ENCODE measurements at regions not wholly inside any gene's neighbourhood (a gene's known extent, or its start where the extent isn't known, plus 50 kb on each side); places are given as distances from the start of the nearest gene placed in this dataset.

DNA sequence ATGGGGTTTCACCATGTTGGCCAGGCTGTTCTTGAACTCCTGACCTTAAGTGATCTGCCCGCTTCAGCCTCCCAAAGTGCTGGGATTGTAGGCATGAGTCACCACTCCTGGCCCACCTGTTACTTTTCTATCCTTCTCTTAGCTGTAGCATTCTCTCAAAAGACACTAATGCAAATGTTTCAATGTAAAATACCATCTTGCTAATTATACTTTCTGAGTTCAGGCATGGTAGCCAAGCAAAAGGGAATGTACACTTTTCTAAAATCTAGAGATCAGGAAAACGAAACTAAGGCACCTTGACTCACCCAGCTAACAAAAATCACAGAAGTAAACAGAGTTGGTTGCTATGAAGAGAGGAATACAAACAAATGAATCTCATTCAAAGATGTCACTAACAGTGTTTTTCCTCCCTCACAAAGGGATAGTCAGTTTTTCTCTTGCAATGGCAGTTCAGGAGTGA is 401.0 kb upstream of the NRP1 start:
- DNase-seq (ENCODE audit: low read depth), result peak; percentile 18

DNA sequence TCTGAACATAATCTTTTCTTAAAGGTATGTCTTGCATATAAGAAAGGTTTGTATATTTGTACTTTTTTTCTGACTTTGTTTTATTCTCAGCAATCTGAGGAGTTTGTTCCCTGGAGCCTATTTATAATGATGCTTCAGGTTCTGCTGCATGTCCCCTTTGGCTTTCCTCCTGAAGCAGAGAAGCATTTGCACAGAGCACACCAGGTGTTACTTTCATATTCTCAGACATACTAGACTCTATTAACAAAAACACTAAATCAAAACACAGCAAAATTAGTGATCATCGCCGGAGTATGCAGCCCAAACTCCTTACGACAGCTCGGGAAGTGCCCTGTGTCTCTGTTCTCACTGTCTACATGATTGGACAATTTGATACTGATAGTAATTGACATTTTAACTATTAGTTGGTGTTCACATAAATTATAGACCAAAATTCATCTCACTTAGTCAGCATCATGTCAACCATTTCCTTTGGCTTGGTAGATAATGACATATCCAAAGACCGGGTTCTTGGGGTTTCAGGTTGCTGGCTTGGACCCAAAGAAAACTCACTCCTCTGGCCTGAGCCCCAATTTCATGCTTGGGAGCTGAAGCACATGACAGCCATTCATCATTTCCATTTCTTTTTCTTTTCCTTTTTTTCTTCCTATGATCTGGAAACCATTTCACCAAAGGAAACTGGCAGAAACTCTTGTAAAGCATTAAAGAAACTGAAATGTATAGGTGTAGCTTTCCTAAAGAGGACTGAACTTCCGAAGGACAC is 400.1 kb upstream of the NRP1 start:
- DNase-seq (ENCODE audit: low read depth), result peak; percentile 49

DNA sequence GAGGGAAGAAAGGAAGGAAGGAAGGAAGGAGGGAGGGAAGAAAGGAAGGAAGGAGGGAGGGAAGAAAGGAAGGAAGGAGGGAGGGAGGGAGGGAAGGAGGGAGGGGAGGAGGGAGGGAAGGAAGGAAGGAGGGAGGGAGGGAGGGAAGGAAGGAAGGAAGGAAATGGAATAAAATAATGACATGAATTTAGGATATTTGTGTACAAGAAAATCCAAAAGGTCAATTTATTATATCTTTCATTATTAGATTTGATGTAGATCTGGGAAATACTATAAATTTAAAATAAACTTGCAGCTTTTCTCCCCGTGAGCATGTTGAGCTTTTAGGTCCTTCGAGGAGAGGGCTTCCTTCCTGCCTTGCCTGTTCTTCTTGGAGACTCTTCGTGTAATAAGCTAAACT is 398.6 kb upstream of the NRP1 start:
- no peak for DNase-seq (ENCODE audit: low read depth)

DNA sequence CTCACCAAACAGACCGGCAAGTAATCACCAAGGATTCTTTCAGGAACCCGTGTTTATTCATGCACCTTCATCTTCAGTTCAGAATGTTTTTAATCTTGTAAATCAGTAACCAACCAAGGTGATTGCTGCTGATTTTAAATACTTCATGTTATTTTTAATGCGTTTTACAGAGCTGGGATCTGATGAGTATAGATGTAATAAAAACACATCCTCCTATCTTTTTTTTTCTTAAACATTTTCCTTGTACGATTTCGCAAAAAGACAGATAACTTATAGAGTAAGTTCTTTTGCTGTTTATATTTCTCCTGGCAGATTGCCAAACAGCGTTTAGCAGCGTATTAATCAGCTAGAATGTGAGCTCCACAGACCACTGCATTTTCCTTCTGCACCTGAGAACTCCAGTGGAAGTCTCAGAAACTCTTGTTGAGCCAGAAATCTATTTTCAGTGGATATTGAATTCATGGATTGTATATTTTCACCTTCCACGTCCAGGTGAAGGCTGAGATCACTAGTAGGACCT is 397.8 kb upstream of the NRP1 start:
- no peak for DNase-seq (ENCODE audit: low read depth)

DNA sequence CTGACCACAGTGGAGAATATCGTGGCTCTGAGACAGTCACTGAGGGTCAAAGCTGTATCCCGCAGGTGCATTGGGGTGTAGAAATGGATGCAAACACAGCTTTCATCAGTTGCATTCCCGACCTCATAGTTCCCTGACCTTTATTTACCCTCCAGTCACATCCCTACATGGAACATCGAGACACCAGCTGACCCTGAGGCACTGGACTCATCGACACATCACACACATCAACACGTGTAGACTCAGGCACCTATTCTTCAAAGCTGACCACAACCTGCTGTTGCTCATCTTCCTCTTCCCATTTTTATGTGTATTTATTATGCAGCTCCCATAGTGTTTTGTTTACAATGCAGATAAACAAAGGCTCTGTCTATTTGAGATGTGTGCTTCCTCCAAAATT is 396.9 kb upstream of the NRP1 start:
- DNase-seq (ENCODE audit: low read depth), result no peak

DNA sequence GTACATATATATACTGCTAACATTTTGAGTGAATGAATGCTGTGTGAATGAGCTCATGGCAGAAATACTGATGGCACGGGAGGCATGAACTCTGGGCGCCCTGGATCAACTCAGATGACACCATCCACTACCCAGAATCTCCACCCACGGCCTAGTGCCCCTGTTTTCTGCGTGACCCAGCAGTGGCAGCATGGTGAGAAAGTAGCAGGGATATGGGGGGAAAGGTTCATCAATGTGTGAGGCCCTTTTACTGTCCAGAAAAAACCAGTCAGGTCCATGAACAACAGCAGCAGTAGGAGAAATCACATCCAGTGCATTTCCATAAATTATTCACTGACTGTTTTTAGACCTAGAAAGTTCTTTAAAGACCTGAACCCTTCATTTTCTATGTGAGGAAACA is 391.0 kb upstream of the NRP1 start:
- DNase-seq (ENCODE audit: low read depth), result no peak

DNA sequence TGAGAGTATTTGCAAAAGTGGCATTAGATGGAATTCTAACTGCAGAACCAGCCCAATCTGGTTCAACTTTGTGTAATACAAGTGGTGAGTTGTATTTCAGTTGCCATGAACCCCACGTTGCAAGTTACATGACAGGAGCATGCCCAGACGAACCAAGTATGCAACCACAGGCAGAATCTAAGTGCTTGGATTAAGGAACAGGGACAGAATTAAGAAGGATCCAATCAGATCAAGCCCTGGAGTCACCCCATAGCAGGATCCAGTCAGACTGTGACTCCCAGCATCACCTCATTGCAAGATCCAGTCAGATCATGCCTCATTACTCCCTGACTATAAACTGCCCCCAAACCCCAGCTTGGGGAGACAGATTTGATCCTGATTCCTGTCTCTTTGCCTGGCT is 388.7 kb upstream of the NRP1 start:
- DNase-seq (ENCODE audit: low read depth), result no peak

DNA sequence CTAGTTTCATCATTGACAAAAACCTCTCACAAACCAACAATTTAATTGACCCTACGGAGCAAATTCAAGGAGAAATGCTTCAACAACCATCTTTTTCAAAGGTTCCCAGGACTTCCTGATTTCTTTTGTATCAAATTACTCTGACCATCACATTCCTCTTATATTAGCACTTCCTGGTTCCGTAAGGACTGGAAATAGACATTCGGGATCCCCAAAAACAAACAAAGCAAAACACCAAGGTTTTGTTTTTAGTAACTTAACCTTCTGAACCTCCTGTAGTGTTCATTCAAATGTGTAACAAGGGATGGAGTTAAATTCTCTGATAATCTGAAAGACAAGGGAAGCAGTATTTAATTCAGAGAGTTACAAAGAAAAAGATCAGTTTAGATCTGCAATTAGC is 387.6 kb upstream of the NRP1 start:
- DNase-seq (ENCODE audit: low read depth), result no peak

DNA sequence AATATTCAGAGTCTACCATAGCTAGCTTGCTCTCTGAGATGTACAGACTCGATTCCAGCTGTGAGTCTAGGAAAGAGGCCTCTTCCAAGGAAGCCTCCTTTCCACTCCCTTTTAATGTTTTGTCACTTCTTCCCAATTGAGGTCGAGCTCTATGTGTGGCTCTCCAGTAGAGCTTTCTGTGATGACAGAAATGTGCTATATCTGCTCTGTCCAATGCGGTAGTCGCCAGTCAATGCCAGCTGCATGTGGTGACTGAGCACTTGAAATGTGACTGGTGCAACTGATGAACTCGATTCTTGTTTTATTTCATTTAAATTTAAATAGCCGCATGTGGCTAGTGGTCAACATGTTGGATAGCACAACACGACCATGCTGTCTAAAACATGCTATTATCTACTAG is 387.0 kb upstream of the NRP1 start:
- DNase-seq (ENCODE audit: low read depth), result no peak

DNA sequence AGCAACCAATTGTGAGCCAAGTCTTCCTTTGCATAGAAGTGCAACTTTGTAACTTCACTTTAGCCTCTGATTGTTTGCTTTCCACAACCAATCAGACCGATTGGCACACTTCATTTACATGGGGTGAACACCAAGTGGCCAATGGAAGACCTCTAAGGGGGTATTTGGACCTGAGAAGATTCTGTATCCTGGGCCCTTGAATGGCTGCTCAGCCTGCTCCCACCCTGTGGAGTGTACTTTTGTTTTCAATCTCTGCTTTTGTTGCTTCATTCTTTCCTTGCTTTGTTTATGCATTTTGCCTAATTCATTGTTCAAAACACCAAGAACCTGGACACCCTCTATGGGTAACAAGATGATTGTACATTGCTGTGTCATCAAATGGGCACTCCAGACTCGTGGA is 385.7 kb upstream of the NRP1 start:
- DNase-seq (ENCODE audit: low read depth), result no peak

DNA sequence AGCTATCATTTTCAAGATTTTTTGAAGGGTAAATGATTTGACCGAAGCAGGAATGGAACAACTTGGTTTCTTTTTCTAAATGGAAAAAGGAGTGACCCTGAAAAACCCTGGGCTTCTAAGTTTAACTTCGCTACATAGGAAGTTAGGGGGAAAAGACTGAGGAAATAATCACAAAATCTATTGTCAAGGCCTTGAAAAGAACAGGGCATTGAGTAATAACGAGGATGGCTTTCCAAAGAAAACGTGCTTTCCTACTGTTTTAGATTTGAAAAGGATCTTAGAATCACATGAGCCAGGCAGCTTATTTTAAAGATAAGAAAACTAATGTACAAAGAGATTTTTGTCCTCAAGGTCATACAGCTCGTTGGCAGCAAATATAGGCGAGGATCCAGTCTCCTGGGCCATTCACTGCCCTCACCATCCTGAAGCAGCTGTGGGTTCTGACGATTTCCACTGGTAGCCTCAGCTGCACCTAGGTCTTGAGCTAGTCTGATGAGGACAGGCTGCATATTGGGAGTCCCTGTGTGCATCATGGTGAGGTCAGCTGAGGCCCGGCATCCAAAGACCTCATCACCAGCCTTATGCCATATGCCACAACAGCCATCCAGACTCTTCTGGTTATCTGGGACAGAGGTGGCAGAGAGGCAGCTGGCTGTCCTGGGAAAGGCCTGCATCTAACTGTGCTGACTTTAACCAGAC is 384.7 kb upstream of the NRP1 start:
- no peak for DNase-seq (ENCODE audit: low read depth)

DNA sequence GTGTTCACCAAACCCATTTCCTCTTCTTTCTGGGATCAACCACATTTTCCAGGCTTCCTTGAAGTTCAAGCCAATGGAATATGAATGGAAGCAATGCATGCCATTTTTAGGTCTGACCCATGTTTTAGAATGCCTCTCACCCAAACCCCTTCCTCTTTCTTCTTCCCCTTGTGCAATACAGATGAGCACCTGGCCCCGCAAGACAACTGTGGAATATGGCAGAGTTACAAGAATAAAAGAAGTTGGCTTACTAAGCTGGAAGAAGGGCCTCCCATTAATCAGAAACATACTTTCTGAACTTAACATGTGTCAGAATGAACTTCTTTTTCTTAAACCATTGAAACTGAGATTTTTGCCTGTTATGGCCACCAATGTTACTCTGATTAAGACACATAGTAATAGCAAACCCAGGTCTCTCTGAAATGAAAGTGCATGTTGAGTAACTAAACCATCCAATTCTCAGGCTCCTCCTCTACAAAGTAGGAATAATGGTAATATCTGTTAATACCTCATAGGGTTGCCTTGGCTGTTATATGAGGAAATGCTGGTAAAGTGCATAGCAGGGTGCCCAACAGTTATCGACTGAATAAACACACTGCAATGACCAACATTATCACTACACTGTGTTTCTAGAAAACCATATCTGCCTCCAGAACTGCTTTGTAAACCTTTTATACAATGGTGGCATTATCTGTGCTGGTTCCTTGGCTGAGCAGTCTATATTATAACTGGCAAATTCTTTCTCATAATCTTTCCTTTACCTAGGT is 382.2 kb upstream of the NRP1 start:
- DNase-seq (ENCODE audit: low read depth), result no peak

DNA sequence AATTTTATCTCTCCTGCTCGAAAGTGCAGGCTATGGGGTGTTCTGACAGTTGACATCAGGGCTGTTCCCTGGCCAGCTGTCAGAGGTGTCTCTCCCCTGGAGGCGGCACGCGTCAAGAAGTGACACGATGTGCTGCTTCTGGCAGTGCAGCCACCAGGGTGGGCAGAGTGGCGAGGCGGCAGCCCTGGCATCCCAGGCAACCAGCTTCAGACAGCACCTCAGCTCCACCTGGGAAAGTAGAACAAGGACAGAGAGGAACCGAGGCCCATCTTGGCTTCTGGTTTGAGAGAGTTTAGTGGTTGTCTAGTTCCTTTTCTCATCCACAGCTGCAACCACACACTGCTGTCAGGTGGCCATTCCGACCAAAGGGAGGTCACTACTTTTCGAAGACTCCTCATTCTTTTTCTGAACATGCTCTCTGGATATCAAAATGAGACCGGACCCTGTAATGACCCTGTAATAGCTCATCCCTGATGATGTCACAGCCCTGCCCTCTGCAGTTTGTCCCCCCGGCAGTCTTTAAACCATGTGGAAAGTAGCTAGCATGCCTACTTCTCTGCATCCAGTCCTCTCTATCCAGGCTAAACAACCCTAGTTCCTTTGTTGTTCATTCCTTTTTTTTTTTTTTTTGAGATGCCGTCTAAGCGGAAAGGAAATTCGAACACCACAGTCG is 381.0 kb upstream of the NRP1 start:
- no peak for DNase-seq (ENCODE audit: low read depth)

DNA sequence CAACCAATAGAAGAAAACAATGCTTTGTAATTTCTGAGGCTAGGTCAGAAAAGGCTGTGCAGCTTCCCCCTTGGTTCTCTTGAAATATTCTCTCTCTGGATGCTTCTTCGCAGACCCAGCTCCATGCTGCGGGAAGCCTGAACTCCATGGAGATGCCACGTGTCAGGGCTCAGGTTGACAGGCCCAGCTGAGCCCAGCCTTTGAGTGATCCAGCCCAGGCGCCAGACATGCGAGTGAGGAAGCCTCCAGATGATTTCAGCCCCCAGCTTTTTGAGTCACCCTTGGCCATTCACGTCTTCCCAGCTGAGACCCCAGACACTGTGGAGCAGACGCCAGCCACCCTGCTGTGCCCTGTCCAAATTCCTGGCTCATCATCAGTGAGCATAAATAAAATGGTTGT is 378.4 kb upstream of the NRP1 start:
- no peak for DNase-seq (ENCODE audit: low read depth)

DNA sequence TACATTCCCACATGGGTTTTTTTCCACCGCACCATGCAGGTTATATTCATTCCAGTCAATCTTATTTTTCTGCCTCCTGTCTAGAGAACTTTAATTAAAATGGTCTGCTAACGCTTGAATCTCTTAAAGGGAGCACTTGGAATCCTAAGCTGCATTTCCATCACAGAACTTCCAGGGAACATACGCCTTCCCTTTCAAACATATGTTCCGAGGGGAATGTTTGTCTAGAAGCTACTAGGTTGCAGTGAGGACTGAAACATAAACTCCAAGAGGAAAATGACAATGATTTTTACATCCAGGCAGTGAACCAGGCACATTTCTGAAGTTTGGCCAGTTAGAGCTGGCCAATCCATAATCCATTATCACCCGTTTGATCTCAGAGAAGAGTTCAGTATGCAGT is 375.5 kb upstream of the NRP1 start:
- DNase-seq (ENCODE audit: low read depth), result no peak

DNA sequence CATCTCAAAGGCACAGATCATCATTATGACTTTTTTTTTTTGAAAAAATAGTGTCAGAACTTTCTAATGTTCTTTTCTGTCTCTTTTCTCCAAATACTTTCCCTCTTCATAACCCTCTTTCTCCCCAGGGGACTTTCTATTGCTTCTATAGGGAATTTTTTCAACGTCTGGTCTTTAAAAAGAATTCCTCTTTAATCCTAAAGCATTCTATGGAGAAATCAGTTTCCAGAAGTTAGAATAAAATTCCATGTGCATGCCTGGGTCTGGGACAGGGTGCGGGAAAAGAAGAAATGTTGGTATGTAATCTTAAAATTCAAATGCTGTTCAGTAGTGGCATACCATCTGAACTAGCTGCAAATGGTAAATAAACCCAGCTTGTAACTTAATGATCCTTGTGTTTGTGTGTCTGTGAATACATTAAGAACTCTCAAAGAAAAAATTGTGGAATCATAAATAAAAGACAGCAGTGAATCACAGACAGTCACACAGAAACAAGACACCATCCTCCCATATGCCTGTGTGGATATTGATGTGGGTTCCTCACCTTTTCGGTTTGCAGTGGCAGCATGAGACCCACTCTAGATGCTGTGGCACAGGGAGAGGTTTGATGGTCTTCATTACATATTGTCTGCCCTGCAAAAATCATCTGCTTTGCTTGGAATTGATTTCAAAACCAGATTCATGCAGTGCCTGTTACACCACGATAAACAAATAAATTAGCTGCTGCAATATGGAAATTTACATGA is 374.7 kb upstream of the NRP1 start:
- DNase-seq (ENCODE audit: low read depth), result no peak

DNA sequence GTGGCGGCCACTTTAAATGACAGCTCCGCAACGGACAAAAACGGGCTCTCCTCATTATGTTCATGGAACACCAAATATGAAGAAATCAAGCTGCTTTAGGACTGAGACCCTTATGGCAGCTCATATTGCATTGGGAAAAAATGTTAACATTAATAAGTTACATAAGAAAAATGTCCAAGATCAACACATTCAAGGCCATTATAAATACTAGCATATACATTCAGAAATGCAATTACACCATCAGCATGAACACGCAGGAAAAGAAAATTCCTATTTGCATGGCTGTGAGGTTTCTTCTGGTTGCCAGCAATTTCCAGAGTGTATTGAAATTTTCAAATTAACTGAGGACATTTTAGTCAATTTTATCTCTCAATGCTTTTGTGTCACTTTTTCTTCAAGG is 374.1 kb upstream of the NRP1 start:
- DNase-seq (ENCODE audit: low read depth), result no peak

DNA sequence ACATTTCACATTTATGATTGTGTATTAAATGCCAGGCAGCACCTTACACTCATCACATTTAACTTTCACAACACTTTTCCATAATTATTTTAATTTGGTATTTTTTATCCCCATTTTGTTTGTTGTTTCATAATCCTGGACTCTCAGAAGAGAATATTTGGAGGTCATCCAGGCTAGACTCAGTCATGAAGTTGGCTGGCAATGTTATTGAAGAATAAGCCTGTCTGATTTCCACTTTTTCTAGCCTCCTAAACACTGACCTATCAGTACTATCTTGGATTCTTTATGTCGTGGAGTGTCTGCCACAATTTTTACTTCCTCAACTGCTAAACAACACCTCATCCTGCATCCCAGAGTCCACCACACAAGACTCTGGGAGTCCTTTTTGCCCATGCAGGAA is 372.3 kb upstream of the NRP1 start:
- peak; percentile 63 for DNase-seq (ENCODE audit: low read depth)

DNA sequence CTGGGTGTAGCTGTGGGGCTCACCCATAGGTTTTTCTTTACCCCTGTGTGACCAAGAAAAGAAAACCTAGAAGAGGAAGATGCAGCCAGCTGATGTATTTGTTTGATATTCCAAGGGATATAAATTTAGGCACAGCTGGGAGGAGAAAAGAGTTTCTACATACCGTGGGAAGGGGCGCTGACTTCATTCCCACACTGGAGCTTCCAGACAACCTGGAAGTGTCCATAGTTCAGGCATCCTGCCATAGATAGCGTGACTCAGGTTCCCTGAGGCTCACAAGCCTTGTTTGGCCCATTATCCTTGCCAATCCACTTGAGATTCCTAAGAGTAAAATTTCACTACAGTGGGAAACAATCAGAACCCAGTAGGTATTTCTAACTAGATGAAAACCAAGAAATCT is 371.7 kb upstream of the NRP1 start:
- DNase-seq (ENCODE audit: low read depth), result peak; percentile 80

DNA sequence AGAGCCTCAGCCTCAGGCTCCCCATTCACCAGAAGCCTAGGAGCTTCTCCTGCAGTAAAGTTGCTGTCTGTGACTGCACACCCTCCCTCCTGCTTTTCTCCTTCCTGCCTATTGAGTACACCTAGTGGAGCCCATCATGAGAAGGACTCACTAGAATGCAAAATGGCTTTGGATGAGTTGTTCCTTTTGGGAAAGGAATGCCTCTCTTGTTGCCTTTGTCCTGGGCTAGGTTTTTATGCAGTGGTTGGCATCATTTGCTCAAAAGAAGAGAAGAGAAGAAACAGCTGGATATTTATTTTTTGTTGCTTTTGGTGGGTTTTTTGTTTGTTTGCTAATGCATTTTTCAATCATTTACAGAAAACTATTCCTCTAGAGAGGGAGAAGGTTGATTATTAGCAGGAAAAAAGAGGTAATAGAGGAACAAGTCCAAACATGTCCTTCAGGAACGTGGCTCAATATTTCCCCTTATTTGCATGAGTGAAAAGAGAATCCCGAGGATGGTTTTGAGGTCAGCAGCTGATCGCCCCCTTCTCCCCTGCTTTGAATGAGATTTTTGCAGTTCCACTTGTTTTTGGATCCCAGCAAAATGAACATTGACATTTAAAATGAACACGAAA is 369.9 kb upstream of the NRP1 start:
- no peak for DNase-seq (ENCODE audit: low read depth)

Data from stromal cell of bone marrow (primary cell).